ENCODE measurements at regions not wholly inside any gene's neighbourhood (a gene's known extent, or its start where the extent isn't known, plus 50 kb on each side); places are given as distances from the start of the nearest gene placed in this dataset.

DNA sequence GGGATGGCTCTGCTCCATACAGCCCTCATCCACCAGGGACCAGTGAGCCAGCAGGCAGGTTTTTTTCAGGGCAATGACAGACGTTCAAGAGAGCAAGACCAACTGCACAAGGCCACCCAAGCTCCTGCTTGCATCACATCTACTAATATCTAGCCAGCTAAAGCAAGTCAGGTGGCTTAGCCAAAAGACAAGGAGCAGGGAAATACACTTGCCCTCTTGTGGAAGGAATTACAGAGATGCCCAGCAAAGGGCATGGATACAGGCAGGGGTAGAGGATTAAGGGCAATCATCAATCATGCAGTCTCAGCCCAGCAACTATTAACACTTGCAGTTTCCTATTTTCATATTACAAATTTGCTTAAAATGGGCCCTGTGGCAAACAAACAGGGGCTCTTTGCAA is 81.5 kb upstream of the NTRK3 start:
- TF ChIP-seq, protein P1, sequence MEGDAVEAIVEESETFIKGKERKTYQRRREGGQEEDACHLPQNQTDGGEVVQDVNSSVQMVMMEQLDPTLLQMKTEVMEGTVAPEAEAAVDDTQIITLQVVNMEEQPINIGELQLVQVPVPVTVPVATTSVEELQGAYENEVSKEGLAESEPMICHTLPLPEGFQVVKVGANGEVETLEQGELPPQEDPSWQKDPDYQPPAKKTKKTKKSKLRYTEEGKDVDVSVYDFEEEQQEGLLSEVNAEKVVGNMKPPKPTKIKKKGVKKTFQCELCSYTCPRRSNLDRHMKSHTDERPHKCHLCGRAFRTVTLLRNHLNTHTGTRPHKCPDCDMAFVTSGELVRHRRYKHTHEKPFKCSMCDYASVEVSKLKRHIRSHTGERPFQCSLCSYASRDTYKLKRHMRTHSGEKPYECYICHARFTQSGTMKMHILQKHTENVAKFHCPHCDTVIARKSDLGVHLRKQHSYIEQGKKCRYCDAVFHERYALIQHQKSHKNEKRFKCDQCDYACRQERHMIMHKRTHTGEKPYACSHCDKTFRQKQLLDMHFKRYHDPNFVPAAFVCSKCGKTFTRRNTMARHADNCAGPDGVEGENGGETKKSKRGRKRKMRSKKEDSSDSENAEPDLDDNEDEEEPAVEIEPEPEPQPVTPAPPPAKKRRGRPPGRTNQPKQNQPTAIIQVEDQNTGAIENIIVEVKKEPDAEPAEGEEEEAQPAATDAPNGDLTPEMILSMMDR (IDR thresholded peaks at IDR 0.05; ENCODE audit: low read depth, low read length, poor library complexity, severe bottlenecking) = no peak
- no peak for TF ChIP-seq EZH2phosphoT487 (IDR thresholded peaks at IDR 0.05; ENCODE audit: borderline replicate concordance, low read length)

All from DOHH2 (cell line).